ENCODE measurements at regions not wholly inside any gene's neighbourhood (a gene's known extent, or its start where the extent isn't known, plus 50 kb on each side); places are given as distances from the start of the nearest gene placed in this dataset.
A peak's percentile ranks its signal among the peaks of the same experiment; 100 is the strongest.

DNA sequence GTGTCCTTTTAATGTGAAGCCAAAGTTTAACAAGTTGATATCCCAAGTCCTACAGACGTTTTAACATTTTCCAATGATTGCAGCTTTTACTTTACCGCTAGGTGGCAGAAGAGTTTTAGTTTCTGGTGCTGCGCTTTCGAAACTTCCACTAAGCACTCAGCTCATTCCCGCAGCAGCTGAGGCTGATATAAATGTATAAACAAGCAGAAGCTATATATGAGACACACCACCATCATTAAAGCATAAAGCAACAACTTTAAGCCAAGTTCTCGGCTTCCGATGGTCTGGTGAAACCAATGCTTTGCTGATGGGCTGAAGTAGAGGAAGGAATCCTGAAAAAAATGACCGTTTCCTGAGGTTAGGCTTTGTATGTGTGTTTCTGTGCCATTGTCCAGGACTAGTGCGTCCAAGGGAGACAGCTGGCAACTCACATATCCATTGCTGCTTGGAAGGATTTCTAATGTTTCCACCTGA is 753.9 kb downstream of the OLFM4 start:
- H3K27ac ChIP-seq = no peak overlapping the region
- H3K4me1 ChIP-seq = peaks cover 0 to 4% (median 0%) of the 10 kb centered on the region in 4 donors
- H3K4me3 ChIP-seq = peak overlapping the region in 2 of 4 donors; percentile 16 to 27
- TF ChIP-seq POLR2A (IDR thresholded peaks at IDR 0.05) = no peak
- TF ChIP-seq, protein P1, sequence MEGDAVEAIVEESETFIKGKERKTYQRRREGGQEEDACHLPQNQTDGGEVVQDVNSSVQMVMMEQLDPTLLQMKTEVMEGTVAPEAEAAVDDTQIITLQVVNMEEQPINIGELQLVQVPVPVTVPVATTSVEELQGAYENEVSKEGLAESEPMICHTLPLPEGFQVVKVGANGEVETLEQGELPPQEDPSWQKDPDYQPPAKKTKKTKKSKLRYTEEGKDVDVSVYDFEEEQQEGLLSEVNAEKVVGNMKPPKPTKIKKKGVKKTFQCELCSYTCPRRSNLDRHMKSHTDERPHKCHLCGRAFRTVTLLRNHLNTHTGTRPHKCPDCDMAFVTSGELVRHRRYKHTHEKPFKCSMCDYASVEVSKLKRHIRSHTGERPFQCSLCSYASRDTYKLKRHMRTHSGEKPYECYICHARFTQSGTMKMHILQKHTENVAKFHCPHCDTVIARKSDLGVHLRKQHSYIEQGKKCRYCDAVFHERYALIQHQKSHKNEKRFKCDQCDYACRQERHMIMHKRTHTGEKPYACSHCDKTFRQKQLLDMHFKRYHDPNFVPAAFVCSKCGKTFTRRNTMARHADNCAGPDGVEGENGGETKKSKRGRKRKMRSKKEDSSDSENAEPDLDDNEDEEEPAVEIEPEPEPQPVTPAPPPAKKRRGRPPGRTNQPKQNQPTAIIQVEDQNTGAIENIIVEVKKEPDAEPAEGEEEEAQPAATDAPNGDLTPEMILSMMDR (IDR thresholded peaks at IDR 0.05) = peak; percentile 43 to 66 (median 62)
- no peaks in the 10 kb centered on the region for H3K27me3 ChIP-seq
- DNase-seq (ENCODE audit: low spot score in 2 of 2) = peak in 1 of 2 donors; percentile 21
- H3K9me3 ChIP-seq = no peaks in the 10 kb centered on the region
- no peaks in the 10 kb centered on the region for H3K36me3 ChIP-seq
- WGBS, 2 donors = 1 to 3% methylated on average over 9 of the region's 9 CpGs

DNA sequence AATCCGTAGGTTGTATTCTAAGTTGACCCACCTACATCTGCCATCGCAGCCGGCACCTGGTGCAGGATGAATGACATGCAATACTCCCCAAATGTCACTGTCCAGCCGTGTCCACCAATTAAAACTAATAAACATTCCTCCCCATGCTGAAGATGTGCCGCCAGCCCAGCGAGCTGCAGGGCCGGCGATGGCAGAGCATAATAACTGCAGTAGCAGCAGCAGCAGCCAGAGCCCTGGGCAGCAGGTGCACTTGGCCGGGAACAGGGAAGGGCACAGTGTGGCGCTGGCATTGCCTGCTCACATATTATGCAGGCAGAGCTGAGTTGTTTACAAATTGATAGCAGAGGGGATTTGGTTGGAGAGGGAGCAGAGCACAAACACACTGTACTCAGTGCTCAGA is 754.9 kb downstream of the OLFM4 start:
- H3K27ac ChIP-seq = no peak overlapping the region
- H3K4me3 ChIP-seq = no peak overlapping the region
- H3K4me1 ChIP-seq = peaks cover 0 to 4% (median 0%) of the 10 kb centered on the region in 4 donors
- H3K36me3 ChIP-seq = no peaks in the 10 kb centered on the region
- 78 to 79% methylated on average over 4 to 10 of the region's 10 CpGs for WGBS, 2 donors
- H3K9me3 ChIP-seq = no peaks in the 10 kb centered on the region
- no peaks in the 10 kb centered on the region for H3K27me3 ChIP-seq
- TF ChIP-seq EP300 (IDR thresholded peaks at IDR 0.05) (no peak), POLR2A (IDR thresholded peaks at IDR 0.05) (no peak)
- TF ChIP-seq, protein P1 (IDR thresholded peaks at IDR 0.05) = no peak
- no peak for DNase-seq (ENCODE audit: low spot score in 2 of 2)

DNA sequence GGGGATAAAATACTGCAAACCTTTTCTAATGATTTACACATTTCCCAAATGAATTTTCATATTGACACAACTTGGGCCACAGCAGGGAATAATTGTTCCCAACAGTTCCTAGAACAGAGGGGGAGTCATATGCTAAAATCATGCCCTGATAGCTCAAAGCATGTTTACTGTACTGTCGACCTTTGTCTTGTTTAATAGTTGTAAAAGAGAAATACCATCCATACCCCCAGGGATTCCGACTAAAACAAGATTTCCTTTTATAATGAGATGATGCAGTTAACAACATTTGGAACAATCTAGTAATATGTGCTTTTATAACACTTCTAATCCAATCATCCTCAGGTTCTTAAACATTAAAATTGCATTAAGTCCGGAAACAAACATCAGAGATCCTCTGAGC is 759.7 kb downstream of the OLFM4 start:
- no peak for TF ChIP-seq POLR2A (IDR thresholded peaks at IDR 0.05)
- no peak for TF ChIP-seq EP300 (IDR thresholded peaks at IDR 0.05)
- TF ChIP-seq, protein P1 (IDR thresholded peaks at IDR 0.05) = no peak
- Histone ChIP-seq H3K9me3 (no peaks in the 10 kb centered on the region), H3K36me3 (no peaks in the 10 kb centered on the region), H3K27ac (no peak overlapping the region), H3K27me3 (no peaks in the 10 kb centered on the region), H3K4me3 (no peak overlapping the region), H3K4me1 (no peaks in the 10 kb centered on the region)
- WGBS, 2 donors = 27 to 31% methylated on average over 3 of the region's 3 CpGs
- DNase-seq (ENCODE audit: low spot score in 2 of 2) = no peak

DNA sequence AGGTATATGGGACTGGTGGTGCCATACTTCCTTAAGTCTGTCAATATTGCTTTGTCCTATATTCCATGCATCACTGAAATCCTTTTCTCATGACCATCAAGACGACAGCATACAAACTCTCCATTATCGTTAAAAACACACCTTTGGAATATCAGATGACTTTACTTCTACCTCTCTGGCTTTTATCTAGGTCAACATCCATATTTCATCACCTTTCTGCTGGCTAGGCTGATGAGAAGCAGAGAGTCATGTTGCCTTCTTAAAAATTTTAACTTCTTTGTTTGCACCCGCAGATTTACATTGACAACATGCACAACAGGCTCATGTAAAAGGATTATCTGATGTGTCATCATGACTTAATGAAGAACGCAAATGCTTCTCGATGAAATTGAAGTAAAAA is 771.4 kb downstream of the OLFM4 start:
- Histone ChIP-seq H3K27ac (no peak overlapping the region), H3K27me3 (no peaks in the 10 kb centered on the region), H3K4me1 (no peaks in the 10 kb centered on the region), H3K9me3 (no peaks in the 10 kb centered on the region), H3K36me3 (no peaks in the 10 kb centered on the region), H3K4me3 (no peak overlapping the region)
- no peak for DNase-seq (ENCODE audit: low spot score in 2 of 2)
- 83 to 93% methylated on average over 5 of the region's 5 CpGs for WGBS, 2 donors
- TF ChIP-seq POLR2A (IDR thresholded peaks at IDR 0.05) = no peak
- TF ChIP-seq, protein P1 (IDR thresholded peaks at IDR 0.05) = no peak
- TF ChIP-seq EP300 (IDR thresholded peaks at IDR 0.05) = no peak

DNA sequence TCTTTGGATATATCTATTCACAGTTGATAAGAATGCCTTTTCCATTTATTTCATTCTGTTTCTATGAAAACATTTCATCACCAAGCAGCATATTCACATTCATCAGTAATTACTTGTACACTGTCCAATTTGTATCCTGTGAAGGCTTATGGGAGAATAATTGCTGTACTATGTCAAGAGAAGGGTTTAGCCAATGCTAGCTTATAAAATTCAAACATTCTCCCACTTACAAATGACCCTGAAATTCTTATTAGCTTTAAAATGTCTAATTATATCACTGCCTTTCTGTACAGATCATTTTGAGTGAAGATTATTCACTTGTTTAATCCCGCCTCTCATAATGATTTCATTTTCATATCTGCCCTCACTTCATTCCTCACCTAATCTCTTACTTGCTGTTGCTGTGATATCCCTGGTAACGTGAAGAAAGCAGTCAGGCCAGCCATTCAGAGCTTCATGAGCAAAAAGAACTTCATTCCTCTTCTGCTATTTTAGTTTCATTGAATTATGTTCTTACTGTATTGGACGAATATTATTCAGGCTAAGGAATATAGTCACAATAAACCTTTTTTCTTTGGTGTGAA is 778.7 kb downstream of the OLFM4 start:
- Histone ChIP-seq H3K27ac (no peak overlapping the region), H3K36me3 (no peaks in the 10 kb centered on the region), H3K4me1 (no peaks in the 10 kb centered on the region), H3K27me3 (no peaks in the 10 kb centered on the region), H3K4me3 (no peak overlapping the region), H3K9me3 (no peaks in the 10 kb centered on the region)
- no peak for DNase-seq (ENCODE audit: low spot score in 2 of 2)
- WGBS, 2 donors = 40 to 48% methylated on average over 3 of the region's 3 CpGs
- TF ChIP-seq, protein P1 (IDR thresholded peaks at IDR 0.05) = no peak
- TF ChIP-seq POLR2A (IDR thresholded peaks at IDR 0.05) = no peak
- no peak for TF ChIP-seq EP300 (IDR thresholded peaks at IDR 0.05)

All from tibial nerve (tissue), 4 donors.